BLaER1 treated with 17β-estradiol and CSF1 and Interleukin-3, amounts not matched to agents 10 nM and 100 nM (cell line): ENCODE measurements at regions not wholly inside any gene's neighbourhood (a gene's known extent, or its start where the extent isn't known, plus 50 kb on each side); places are given as distances from the start of the nearest gene placed in this dataset.

ENCODE experiments used
- H3K27ac ChIP-seq, 11 experiments: shearing (Covaris generic); formaldehyde crosslinking; 2 replicates each; pipeline ENCODE4 v1.8.1; 2022
- H3K27me3 ChIP-seq, 11 experiments: shearing (Covaris generic); formaldehyde crosslinking; 2 replicates each; pipeline ENCODE4 v1.8.1; 2022
- H3K36me3 ChIP-seq, 11 experiments: shearing (Covaris generic); formaldehyde crosslinking; 2 replicates each; pipeline ENCODE4 v1.8.1; 2022
- H3K4me1 ChIP-seq, 10 experiments: shearing (Covaris generic); formaldehyde crosslinking; 2 replicates each; pipeline ENCODE4 v1.8.1; 2022
- H3K4me2 ChIP-seq, 11 experiments: shearing (Covaris generic); formaldehyde crosslinking; 2 replicates each; pipeline ENCODE4 v1.8.1; 2022
- H3K4me3 ChIP-seq, 10 experiments: shearing (Covaris generic); formaldehyde crosslinking; 2 replicates each; pipeline ENCODE4 v1.8.1; 2022
- H3K9ac ChIP-seq, 11 experiments: shearing (Covaris generic); formaldehyde crosslinking; 2 replicates each; pipeline ENCODE4 v1.8.1; 2022
- H3K9me3 ChIP-seq, 11 experiments: shearing (Covaris generic); formaldehyde crosslinking; replicated peaks in 1 of 11; 2 replicates each; pipeline ENCODE4 v1.8.1; 2022
- H4K20me1 ChIP-seq, 11 experiments: shearing (Covaris generic); formaldehyde crosslinking; 2 replicates each; pipeline ENCODE4 v1.8.1; 2022
- Cebpa-rat ChIP-seq, 11 experiments: shearing (Covaris generic); IDR thresholded peaks; 2 replicates each; pipeline ENCODE4 v1.8.1; 2022

GRCh38 chr18:73462092-73462491, 594.3 kb upstream of the NETO1 start:
- Histone ChIP-seq H3K4me2 (no peak overlapping the region), H3K27me3 (no peaks in the 10 kb centered on the region), H3K9me3 (no peaks in the 10 kb centered on the region), H3K4me1 (0 out of 20 replicates have a peak, but pooled peaks cover 0 to 7% (median 0%) of the 10 kb centered on the region in 10 experiments), H3K4me3 (no peak overlapping the region), H3K9ac (no peak overlapping the region), H3K36me3 (no peaks in the 10 kb centered on the region), H3K27ac (no peak overlapping the region), H4K20me1 (no peaks in the 10 kb centered on the region)
- TF ChIP-seq Cebpa-rat (IDR thresholded peaks at IDR 0.05): no peak

DNA sequence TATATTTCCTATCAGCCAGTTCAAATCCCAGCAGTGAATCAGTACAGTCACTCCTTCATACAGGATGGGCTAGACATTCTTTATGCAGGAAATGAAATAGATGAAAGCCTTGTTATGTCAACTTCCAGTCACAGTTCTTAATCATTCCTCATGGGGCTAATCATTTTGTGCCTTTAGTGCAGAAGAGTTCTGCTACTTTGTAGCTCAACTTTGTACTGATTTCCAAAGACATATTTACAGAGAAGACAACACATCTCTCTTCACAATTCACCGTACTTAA, 593.9 kb upstream of the NETO1 start:
- Histone ChIP-seq H3K27me3 (no peaks in the 10 kb centered on the region), H3K4me2 (no peak overlapping the region), H3K9me3 (no peaks in the 10 kb centered on the region), H3K9ac (no peak overlapping the region), H4K20me1 (no peaks in the 10 kb centered on the region), H3K36me3 (no peaks in the 10 kb centered on the region), H3K4me3 (no peak overlapping the region), H3K4me1 (0 out of 20 replicates have a peak, but pooled peaks cover 0 to 7% (median 0%) of the 10 kb centered on the region in 10 experiments), H3K27ac (no peak overlapping the region)
- no peak for TF ChIP-seq Cebpa-rat (IDR thresholded peaks at IDR 0.05)

- no peak overlapping the region for H3K4me2 ChIP-seq
- no peak for TF ChIP-seq Cebpa-rat (IDR thresholded peaks at IDR 0.05)
- no peaks in the 10 kb centered on the region for H3K9me3 ChIP-seq
- H3K9ac ChIP-seq: no peak overlapping the region
- no peaks in the 10 kb centered on the region for H3K27me3 ChIP-seq
- H4K20me1 ChIP-seq: no peaks in the 10 kb centered on the region
- H3K4me3 ChIP-seq: no peak overlapping the region
- H3K36me3 ChIP-seq: no peaks in the 10 kb centered on the region
- no peak overlapping the region for H3K27ac ChIP-seq
- H3K4me1 ChIP-seq: 0 out of 20 replicates have a peak, but pooled peaks cover 0 to 7% (median 0%) of the 10 kb centered on the region in 10 experiments
Observed at GRCh38 chr18:73461038-73461779, 593.4 kb upstream of the NETO1 start.

GRCh38 chr18:73458186-73458964, 590.6 kb upstream of the NETO1 start:
- no peak overlapping the region for H3K27ac ChIP-seq
- H3K27me3 ChIP-seq: no peaks in the 10 kb centered on the region
- H3K36me3 ChIP-seq: no peaks in the 10 kb centered on the region
- H3K4me1 ChIP-seq: 0 out of 20 replicates have a peak, but pooled peaks cover 0 to 7% (median 0%) of the 10 kb centered on the region in 10 experiments
- no peaks in the 10 kb centered on the region for H4K20me1 ChIP-seq
- no peak overlapping the region for H3K9ac ChIP-seq
- TF ChIP-seq Cebpa-rat (IDR thresholded peaks at IDR 0.05): no peak
- no peak overlapping the region for H3K4me3 ChIP-seq
- H3K9me3 ChIP-seq: no peaks in the 10 kb centered on the region
- no peak overlapping the region for H3K4me2 ChIP-seq

DNA sequence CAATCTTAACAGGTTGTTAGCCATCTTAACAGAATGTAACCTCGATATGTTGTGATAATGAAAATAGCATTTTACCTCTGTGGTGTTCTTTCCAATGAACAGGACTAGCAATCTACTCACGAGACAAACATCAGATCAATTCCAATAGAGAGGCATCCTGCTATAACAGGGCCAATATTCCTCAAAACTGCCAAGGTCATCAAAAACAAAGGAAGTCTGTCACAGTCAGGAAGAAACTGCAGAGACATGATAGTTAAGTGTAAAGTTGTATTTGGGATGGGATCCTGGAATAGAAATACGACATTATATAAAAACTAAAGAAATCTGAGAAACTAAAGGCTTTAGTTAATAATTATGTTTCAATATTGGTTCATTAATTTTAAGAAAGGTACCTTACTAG, 588.9 kb upstream of the NETO1 start:
- no peak for TF ChIP-seq Cebpa-rat (IDR thresholded peaks at IDR 0.05)

DNA sequence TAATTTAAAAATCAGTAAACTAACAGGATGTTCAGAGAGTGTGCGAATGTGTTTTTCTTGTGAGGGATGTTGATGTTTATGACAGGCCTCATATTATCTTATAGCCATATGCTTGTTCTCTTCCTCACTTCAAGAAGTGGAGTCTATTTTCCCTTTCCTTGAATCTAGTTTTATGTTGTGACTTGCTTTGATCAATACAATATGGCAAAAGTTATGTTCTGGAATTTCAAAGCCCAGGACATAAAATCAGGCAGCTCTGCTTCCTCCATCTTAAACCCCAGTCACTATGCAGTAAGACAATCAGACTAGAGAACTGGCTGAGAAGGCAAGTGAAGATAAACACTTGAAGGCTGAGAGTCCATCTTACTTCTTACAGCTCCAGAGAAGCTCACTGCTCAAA, 585.1 kb upstream of the NETO1 start:
- Histone ChIP-seq H3K4me3 (no peak overlapping the region), H3K36me3 (no peaks in the 10 kb centered on the region), H3K4me1 (0 out of 20 replicates have a peak, but pooled peaks cover 0 to under 1% (median 0%) of the 10 kb centered on the region in 10 experiments), H3K4me2 (no peak overlapping the region), H3K9me3 (no peaks in the 10 kb centered on the region), H3K27ac (no peak overlapping the region), H4K20me1 (no peaks in the 10 kb centered on the region), H3K27me3 (no peaks in the 10 kb centered on the region), H3K9ac (no peak overlapping the region)
- TF ChIP-seq Cebpa-rat (IDR thresholded peaks at IDR 0.05): no peak

More for the DNA sequence above, 588.9 kb upstream of the NETO1 start:
- Histone ChIP-seq H4K20me1 (no peaks in the 10 kb centered on the region), H3K36me3 (no peaks in the 10 kb centered on the region), H3K4me2 (no peak overlapping the region), H3K4me1 (0 out of 20 replicates have a peak, but pooled peaks cover 0 to 7% (median 0%) of the 10 kb centered on the region in 10 experiments), H3K27ac (no peak overlapping the region), H3K27me3 (no peaks in the 10 kb centered on the region), H3K9me3 (no peaks in the 10 kb centered on the region), H3K4me3 (no peak overlapping the region), H3K9ac (no peak overlapping the region)

DNA sequence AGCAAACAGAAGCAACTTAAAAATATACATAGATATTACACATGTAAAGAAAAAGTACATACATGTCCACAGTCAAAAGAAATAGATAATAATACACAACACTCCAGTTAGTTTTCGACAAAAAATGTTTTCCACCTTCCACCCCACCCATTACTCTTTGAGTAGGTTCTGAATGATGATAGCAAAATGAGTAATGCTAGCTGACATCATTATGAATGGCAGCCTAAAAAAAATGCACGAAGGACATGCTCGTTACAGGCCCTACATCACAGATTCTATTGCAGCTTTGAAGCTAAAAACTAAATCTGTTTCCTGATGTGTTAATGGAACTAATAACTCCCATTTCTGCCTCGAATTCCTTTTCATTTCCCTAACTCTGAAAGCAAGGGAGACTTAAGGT, 578.7 kb upstream of the NETO1 start:
- Histone ChIP-seq H3K36me3 (no peaks in the 10 kb centered on the region), H3K9me3 (no peaks in the 10 kb centered on the region), H3K27ac (no peak overlapping the region), H3K4me2 (no peak overlapping the region), H3K9ac (no peak overlapping the region), H3K4me3 (no peak overlapping the region), H4K20me1 (no peaks in the 10 kb centered on the region), H3K27me3 (no peaks in the 10 kb centered on the region), H3K4me1 (no peaks in the 10 kb centered on the region)
- no peak for TF ChIP-seq Cebpa-rat (IDR thresholded peaks at IDR 0.05)

DNA sequence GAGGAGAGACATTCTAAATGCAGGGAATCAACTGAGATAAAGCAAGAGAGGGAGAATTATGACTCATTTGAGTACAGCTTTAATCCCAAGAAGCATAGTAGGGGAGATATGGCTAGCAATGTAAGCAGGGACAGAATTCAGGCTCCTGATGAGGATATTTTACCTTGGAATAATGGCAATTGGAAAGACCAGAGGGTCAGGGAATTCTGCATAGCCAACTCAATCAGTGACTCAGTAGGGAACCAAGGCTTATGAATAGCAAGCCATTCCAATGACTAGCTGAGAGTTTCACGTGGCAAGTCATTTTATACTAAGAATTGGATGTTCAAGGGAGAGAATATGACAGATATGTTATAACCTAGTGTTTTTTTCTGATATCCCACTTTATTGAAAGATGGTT, 563.8 kb upstream of the NETO1 start:
- Histone ChIP-seq H3K4me3 (no peak overlapping the region), H3K4me2 (no peak overlapping the region), H4K20me1 (no peaks in the 10 kb centered on the region), H3K36me3 (no peaks in the 10 kb centered on the region), H3K9me3 (no peaks in the 10 kb centered on the region), H3K27me3 (no peaks in the 10 kb centered on the region), H3K9ac (no peak overlapping the region), H3K4me1 (no peaks in the 10 kb centered on the region), H3K27ac (no peak overlapping the region)
- no peak for TF ChIP-seq Cebpa-rat (IDR thresholded peaks at IDR 0.05)

GRCh38 chr18:73421010-73421409, 553.2 kb upstream of the NETO1 start:
- H3K4me3 ChIP-seq: no peak overlapping the region
- peaks cover 0 to 2% (median 0%) of the 10 kb centered on the region in 10 experiments; a peak in 2 of 20 replicates for H3K4me1 ChIP-seq
- TF ChIP-seq Cebpa-rat (IDR thresholded peaks at IDR 0.05): no peak
- no peak overlapping the region for H3K4me2 ChIP-seq
- H3K36me3 ChIP-seq: no peaks in the 10 kb centered on the region
- H3K9me3 ChIP-seq: peaks cover 0 to 5% (median 0%) of the 10 kb centered on the region in 11 experiments; a peak in 2 of 22 replicates
- no peak overlapping the region for H3K9ac ChIP-seq
- no peaks in the 10 kb centered on the region for H4K20me1 ChIP-seq
- H3K27ac ChIP-seq: no peak overlapping the region
- no peaks in the 10 kb centered on the region for H3K27me3 ChIP-seq
